Heart left ventricle (tissue), 16 donors: ENCODE measurements at regions not wholly inside any gene's neighbourhood (a gene's known extent, or its start where the extent isn't known, plus 50 kb on each side); places are given as distances from the start of the nearest gene placed in this dataset.

Source experiments
- ATAC-seq, 4 donors: fragments of 200-7000 bp; cut with Tn5 transposase; one replicate each; pipeline ENCODE4 v1.9.1; 2020 to 2022; ENCODE audit warnings: moderate library complexity in 4 of 4, mild to moderate bottlenecking in 3 of 4, moderate number of reproducible peaks in 1 of 4
- DNase-seq, 5 donors: peaks; one replicate each; pipeline ENCODE4 v3.0.0-alpha.2; 2020
- H3K27ac ChIP-seq, 12 donors: fragments of 200-600 bp; sonication (generic) in 4 of 12; one replicate each; pipeline versions ENCODE4 v1.5.0 to v1.8.0; 2016 to 2022; ENCODE audit warnings: mild to moderate bottlenecking in 2 of 12
- H3K27me3 ChIP-seq, 9 donors: fragments of 200-600 bp; sonication (generic) in 2 of 9; one replicate each; pipeline versions ENCODE4 v1.5.1 to v1.8.0; 2016 to 2022; ENCODE audit warnings: mild to moderate bottlenecking in 3 of 9
- H3K36me3 ChIP-seq, 9 donors: fragments of 200-600 bp; sonication (generic) in 2 of 9; one replicate each; pipeline versions ENCODE4 v1.5.0 to v1.8.0; 2018 to 2022; ENCODE audit warnings: mild to moderate bottlenecking in 2 of 9
- H3K4me1 ChIP-seq, 12 donors: fragments of 200-600 bp; sonication (generic) in 4 of 12; one replicate each; pipeline versions ENCODE4 v1.5.0 to v1.8.0; 2016 to 2022; ENCODE audit warnings: mild to moderate bottlenecking in 3 of 12
- H3K4me3 ChIP-seq, 12 donors: fragments of 200-600 bp; sonication (generic) in 4 of 12; one replicate each; pipeline versions ENCODE4 v1.5.0 to v1.8.0; 2017 to 2022; ENCODE audit warnings: mild to moderate bottlenecking in 9 of 12, moderate library complexity in 4 of 12
- H3K9me3 ChIP-seq, 12 donors: fragments of 200-600 bp; sonication (generic) in 4 of 12; one replicate each; pipeline versions ENCODE4 v1.5.0 to v1.8.0; 2016 to 2022; ENCODE audit warnings: mild to moderate bottlenecking in 1 of 12
- CTCF ChIP-seq, 12 donors: fragments of 200-600 bp; sonication (generic) in 4 of 12; IDR thresholded peaks; one replicate each; pipeline versions ENCODE4 v1.5.0 to v1.8.0; 2018 to 2022; ENCODE audit warnings: antibody characterized with exemption in 12 of 12, mild to moderate bottlenecking in 5 of 12
- POLR2A ChIP-seq, 2 donors: fragments of 450-650 bp; IDR thresholded peaks; one replicate each; pipeline ENCODE4 v1.6.1; 2017; ENCODE audit warnings: antibody characterized with exemption in 2 of 2, mild to moderate bottlenecking in 2 of 2, moderate library complexity in 2 of 2
- WGBS, 4 donors: extraction: QIAGEN DNeasy Blood & Tissue Kit in 2 of 4; methylation state at CpG; one replicate each; pipeline versions ENCODE4 v1.1.5 to v1.1.7; 2013 to 2018; 5-methylcytosine and 5-hydroxymethylcytosine counted together
- intact Hi-C, 10 donors: fragments of 100-400 bp; cut with DNase I; formaldehyde crosslinking; loops; one replicate each; pipeline versions ENCODE4 v1.11.1 to v1.14.2; 2022
- donor health status: ischemic (EF 13 %, LVEDD 7.1; RV severe dilation, severe dysfunction).
- donor health status: healthy with polysubstance abuse.
- donor health status: DM: no; HTN: yes; CAD: no.
- donor health status: DM: no; HTN: no; CAD: no.
- donor health status: ischemic (EF 25% LVEDD 6.9; RV normal size, moderate dysfunction).
- donor health status: ischemic (EF 25% LVEDD 5.7; RV mildly dilated, moderate dysfunction).
- donor health status: healthy.
- donor health status: DM: yes; HTN: yes; CAD: no.
- donor health status: ischemic (EF 35%, LVEDD 5.7; RV mildly dilated, moderate dysfunction).
- donor health status: nonischemic (EF 11% LVEDD 7.7; RV severe dilation, severe dysfunction).
- donor health status: DM: yes; HTN: yes; CAD: no.
- donor health status: PGD.
- donor health status: ischemic (EF 29% LVEDD 5.4; RV normal size, mild dysfunction).
- donor health status: nonischemic (EF 23%, LVEDD 6.1; RV moderate dilation, normal function).

- Histone ChIP-seq H3K4me3 (no peak overlapping the region), H3K4me1 (no peaks in the 10 kb centered on the region), H3K36me3 (no peaks in the 10 kb centered on the region), H3K27ac (no peak overlapping the region), H3K9me3 (no peaks in the 10 kb centered on the region), H3K27me3 (no peaks in the 10 kb centered on the region)
- intact Hi-C loops = no loop called here
- WGBS, 4 donors = 93 to 95% (median 94%) methylated on average over 6 of the region's 6 CpGs
- DNase-seq = no peak
- TF ChIP-seq CTCF (IDR thresholded peaks at IDR 0.05) = no peak
- no peak for TF ChIP-seq POLR2A (IDR thresholded peaks at IDR 0.05)
- peak in 1 of 4 donors; percentile 27 for ATAC-seq
These were observed 279.4 kb downstream of the RFPL4B start for GRCh38 chr6:112626468-112627082.

DNA sequence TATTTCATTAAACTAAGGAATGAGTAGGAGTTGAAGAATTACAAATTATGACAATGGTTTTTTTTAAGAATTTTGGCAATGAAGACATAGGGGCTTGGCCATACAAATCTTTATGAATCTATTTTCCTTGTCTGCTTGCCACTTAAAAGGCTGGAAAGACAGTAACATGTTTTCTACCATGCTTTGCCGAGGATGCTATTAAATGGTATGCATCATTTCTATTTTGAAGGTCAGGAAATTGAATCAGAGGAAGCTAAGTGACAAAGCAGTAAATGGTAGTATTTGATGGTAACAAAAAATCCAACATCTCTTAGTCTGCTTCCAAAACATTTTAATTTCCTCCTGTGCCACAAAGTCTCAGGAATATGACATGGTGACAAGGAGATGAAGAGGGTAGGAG is 287.2 kb downstream of the RFPL4B start:
- H3K27me3 ChIP-seq = no peaks in the 10 kb centered on the region
- WGBS, 4 donors = 51 to 76% (median 69%) methylated on average over 1 of the region's 1 CpG

GRCh38 chr6:112636650-112637262 is 289.6 kb downstream of the RFPL4B start:
- DNase-seq (no peak), ATAC-seq (no peak)
- intact Hi-C loops = no loop called here
- H3K4me1 ChIP-seq = peaks cover 0 to 6% (median 0%) of the 10 kb centered on the region in 12 donors
- 86 to 94% (median 88%) methylated on average over 3 of the region's 3 CpGs for WGBS, 4 donors
- H3K36me3 ChIP-seq = no peaks in the 10 kb centered on the region
- no peak for TF ChIP-seq POLR2A (IDR thresholded peaks at IDR 0.05)
- no peak for TF ChIP-seq CTCF (IDR thresholded peaks at IDR 0.05)
- H3K27ac ChIP-seq = no peak overlapping the region
- no peaks in the 10 kb centered on the region for H3K9me3 ChIP-seq
- no peaks in the 10 kb centered on the region for H3K27me3 ChIP-seq
- no peak overlapping the region for H3K4me3 ChIP-seq

More for the DNA sequence above, 287.2 kb downstream of the RFPL4B start:
- H3K9me3 ChIP-seq = no peaks in the 10 kb centered on the region
- H3K36me3 ChIP-seq = no peaks in the 10 kb centered on the region
- H3K27ac ChIP-seq = no peak overlapping the region
- intact Hi-C loops = no loop called here
- ATAC-seq = no peak
- TF ChIP-seq CTCF (IDR thresholded peaks at IDR 0.05) = no peak
- no peak for TF ChIP-seq POLR2A (IDR thresholded peaks at IDR 0.05)
- H3K4me1 ChIP-seq = peaks cover 0 to 4% (median 0%) of the 10 kb centered on the region in 12 donors
- DNase-seq = no peak
- H3K4me3 ChIP-seq = no peak overlapping the region

GRCh38 chr6:112639391-112639831 is 292.3 kb downstream of the RFPL4B start:
- no peak for DNase-seq
- intact Hi-C loops = no loop called here
- TF ChIP-seq CTCF (IDR thresholded peaks at IDR 0.05) (no peak), POLR2A (IDR thresholded peaks at IDR 0.05) (no peak)
- ATAC-seq = no peak
- no peak overlapping the region for H3K4me3 ChIP-seq
- H3K9me3 ChIP-seq = no peaks in the 10 kb centered on the region
- no peak overlapping the region for H3K27ac ChIP-seq
- H3K27me3 ChIP-seq = no peaks in the 10 kb centered on the region
- H3K4me1 ChIP-seq = peaks cover 0 to 6% (median 0%) of the 10 kb centered on the region in 12 donors
- H3K36me3 ChIP-seq = no peaks in the 10 kb centered on the region
